ENCODE measurements at regions not wholly inside any gene's neighbourhood (a gene's known extent, or its start where the extent isn't known, plus 50 kb on each side); places are given as distances from the start of the nearest gene placed in this dataset.

GRCh38 chr16:13634253-13634652 is 285.7 kb upstream of the ERCC4 start:
- TF ChIP-seq ZFX (IDR thresholded peaks at IDR 0.05), result no peak
- TF ChIP-seq CTCF (conservative IDR thresholded peaks at IDR 0.05), result no peak
- H3K27ac ChIP-seq, result no peak overlapping the region

GRCh38 chr16:13634959-13635358 is 285.0 kb upstream of the ERCC4 start:
- no peak overlapping the region for H3K27ac ChIP-seq
- TF ChIP-seq CTCF (conservative IDR thresholded peaks at IDR 0.05), result no peak

GRCh38 chr16:13638218-13638617 is 281.7 kb upstream of the ERCC4 start:
- H3K27ac ChIP-seq, result no peak overlapping the region
- TF ChIP-seq CTCF (conservative IDR thresholded peaks at IDR 0.05), result no peak
- TF ChIP-seq ZFX (IDR thresholded peaks at IDR 0.05), result no peak

GRCh38 chr16:13643412-13643811 is 276.5 kb upstream of the ERCC4 start:
- no peak for TF ChIP-seq ZFX (IDR thresholded peaks at IDR 0.05)
- TF ChIP-seq CTCF (conservative IDR thresholded peaks at IDR 0.05), result no peak
- H3K27ac ChIP-seq, result no peak overlapping the region

GRCh38 chr16:13645601-13646245 is 274.2 kb upstream of the ERCC4 start:
- TF ChIP-seq ZFX (IDR thresholded peaks at IDR 0.05) (no peak), CTCF (conservative IDR thresholded peaks at IDR 0.05) (no peak)

GRCh38 chr16:13660807-13661206 is 259.1 kb upstream of the ERCC4 start:
- no peak for TF ChIP-seq ZFX (IDR thresholded peaks at IDR 0.05)
- TF ChIP-seq CTCF (conservative IDR thresholded peaks at IDR 0.05), result no peak
- H3K27ac ChIP-seq, result no peak overlapping the region

More at GRCh38 chr16:13645601-13646245, 274.2 kb upstream of the ERCC4 start:
- H3K27ac ChIP-seq, result no peak overlapping the region

- no peak for TF ChIP-seq ZFX (IDR thresholded peaks at IDR 0.05)
- TF ChIP-seq CTCF (conservative IDR thresholded peaks at IDR 0.05), result no peak
Observed at GRCh38 chr16:13665876-13666275, 254.1 kb upstream of the ERCC4 start.

More at GRCh38 chr16:13665876-13666275, 254.1 kb upstream of the ERCC4 start:
- H3K27ac ChIP-seq, result no peak overlapping the region
